NCI-H2196 (cell line): ENCODE measurements at regions not wholly inside any gene's neighbourhood (a gene's known extent, or its start where the extent isn't known, plus 50 kb on each side); places are given as distances from the start of the nearest gene placed in this dataset.

Experiments
- DNase-seq: peaks from one replicate; lab custom pipeline; 2025; ENCODE audit not compliant: unreplicated experiment; lab: John Stamatoyannopoulos, UW

GRCh38 chr2:153802671-153803070, 69.1 kb upstream of the GALNT13 start:
- no peak for DNase-seq

GRCh38 chr2:153808679-153809078, 63.0 kb upstream of the GALNT13 start:
- no peak for DNase-seq

GRCh38 chr2:153811516-153811915, 60.2 kb upstream of the GALNT13 start:
- DNase-seq: no peak

- no peak for DNase-seq
Observed at GRCh38 chr2:153812632-153813031, 59.1 kb upstream of the GALNT13 start.

- no peak for DNase-seq
Observed at GRCh38 chr2:153818242-153818641, 53.5 kb upstream of the GALNT13 start.

- DNase-seq: no peak
Observed at GRCh38 chr2:153819074-153819473, 52.6 kb upstream of the GALNT13 start.

GRCh38 chr2:153819501-153819900, 52.2 kb upstream of the GALNT13 start:
- DNase-seq: no peak
